ENCODE measurements at regions not wholly inside any gene's neighbourhood (a gene's known extent, or its start where the extent isn't known, plus 50 kb on each side); places are given as distances from the start of the nearest gene placed in this dataset.

- WGBS, 2 experiments (ENCODE audit: insufficient coverage in 2 of 2): no CpG with 5 or more reads among the region's 2 CpGs
- Histone ChIP-seq H3K4me1 (ENCODE audit: control insufficient read depth, insufficient read depth, low read length, poor library complexity, severe bottlenecking) (no peaks in the 10 kb centered on the region), H3K36me3 (ENCODE audit: control insufficient read depth, insufficient read depth, low read length) (no peaks in the 10 kb centered on the region), H3K9me3 (ENCODE audit: control insufficient read depth, low read length) (no peaks in the 10 kb centered on the region), H3K4me3 (ENCODE audit: extremely low read depth, insufficient read depth, low read length, poor library complexity, severe bottlenecking) (no peak overlapping the region), H3K27ac (ENCODE audit: low read depth, low read length, severe bottlenecking) (no peak overlapping the region)
Measured at GRCh38 chr13:22736768-22737092, 444.0 kb upstream of the SGCG start.

- no peaks in the 10 kb centered on the region for H3K9me3 ChIP-seq (ENCODE audit: control insufficient read depth, low read length)
- WGBS, 2 experiments (ENCODE audit: insufficient coverage in 2 of 2): no CpG with 5 or more reads among the region's 3 CpGs
Measured at GRCh38 chr13:22738357-22738756, 442.4 kb upstream of the SGCG start.

GRCh38 chr13:22740264-22740663, 440.5 kb upstream of the SGCG start:
- Histone ChIP-seq H3K27ac (ENCODE audit: low read depth, low read length, severe bottlenecking) (no peak overlapping the region), H3K4me1 (ENCODE audit: control insufficient read depth, insufficient read depth, low read length, poor library complexity, severe bottlenecking) (no peaks in the 10 kb centered on the region), H3K36me3 (ENCODE audit: control insufficient read depth, insufficient read depth, low read length) (no peaks in the 10 kb centered on the region), H3K9me3 (ENCODE audit: control insufficient read depth, low read length) (no peaks in the 10 kb centered on the region), H3K4me3 (ENCODE audit: extremely low read depth, insufficient read depth, low read length, poor library complexity, severe bottlenecking) (no peak overlapping the region)
- no CpG with 5 or more reads among the region's 3 CpGs for WGBS, 2 experiments (ENCODE audit: insufficient coverage in 2 of 2)

More at GRCh38 chr13:22738357-22738756, 442.4 kb upstream of the SGCG start:
- H3K4me1 ChIP-seq (ENCODE audit: control insufficient read depth, insufficient read depth, low read length, poor library complexity, severe bottlenecking): no peaks in the 10 kb centered on the region
- H3K27ac ChIP-seq (ENCODE audit: low read depth, low read length, severe bottlenecking): no peak overlapping the region
- H3K36me3 ChIP-seq (ENCODE audit: control insufficient read depth, insufficient read depth, low read length): no peaks in the 10 kb centered on the region
- no peak overlapping the region for H3K4me3 ChIP-seq (ENCODE audit: extremely low read depth, insufficient read depth, low read length, poor library complexity, severe bottlenecking)

GRCh38 chr13:22744688-22745452, 435.9 kb upstream of the SGCG start:
- H3K9me3 ChIP-seq (ENCODE audit: control insufficient read depth, low read length): no peaks in the 10 kb centered on the region
- WGBS, 2 experiments (ENCODE audit: insufficient coverage in 2 of 2): 91 to 93% methylated on average over 13 to 20 of the region's 24 CpGs
- no peaks in the 10 kb centered on the region for H3K4me1 ChIP-seq (ENCODE audit: control insufficient read depth, insufficient read depth, low read length, poor library complexity, severe bottlenecking)
- no peak overlapping the region for H3K27ac ChIP-seq (ENCODE audit: low read depth, low read length, severe bottlenecking)
- H3K36me3 ChIP-seq (ENCODE audit: control insufficient read depth, insufficient read depth, low read length): no peaks in the 10 kb centered on the region
- no peak overlapping the region for H3K4me3 ChIP-seq (ENCODE audit: extremely low read depth, insufficient read depth, low read length, poor library complexity, severe bottlenecking)

GRCh38 chr13:22748866-22749577, 431.8 kb upstream of the SGCG start:
- Histone ChIP-seq H3K4me3 (ENCODE audit: extremely low read depth, insufficient read depth, low read length, poor library complexity, severe bottlenecking) (no peak overlapping the region), H3K36me3 (ENCODE audit: control insufficient read depth, insufficient read depth, low read length) (no peaks in the 10 kb centered on the region), H3K4me1 (ENCODE audit: control insufficient read depth, insufficient read depth, low read length, poor library complexity, severe bottlenecking) (no peaks in the 10 kb centered on the region), H3K9me3 (ENCODE audit: control insufficient read depth, low read length) (peaks cover 3% of the 10 kb centered on the region), H3K27ac (ENCODE audit: low read depth, low read length, severe bottlenecking) (no peak overlapping the region)
- 90 to 100% methylated on average over 1 to 3 of the region's 5 CpGs for WGBS, 2 experiments (ENCODE audit: insufficient coverage in 2 of 2)

GRCh38 chr13:22749626-22750025, 431.2 kb upstream of the SGCG start:
- no peaks in the 10 kb centered on the region for H3K4me1 ChIP-seq (ENCODE audit: control insufficient read depth, insufficient read depth, low read length, poor library complexity, severe bottlenecking)
- H3K4me3 ChIP-seq (ENCODE audit: extremely low read depth, insufficient read depth, low read length, poor library complexity, severe bottlenecking): no peak overlapping the region
- no peaks in the 10 kb centered on the region for H3K36me3 ChIP-seq (ENCODE audit: control insufficient read depth, insufficient read depth, low read length)
- no CpG with 5 or more reads among the region's 1 CpG for WGBS, 2 experiments (ENCODE audit: insufficient coverage in 2 of 2)
- H3K9me3 ChIP-seq (ENCODE audit: control insufficient read depth, low read length): peaks cover 3% of the 10 kb centered on the region
- no peak overlapping the region for H3K27ac ChIP-seq (ENCODE audit: low read depth, low read length, severe bottlenecking)

GRCh38 chr13:22757530-22758120, 423.2 kb upstream of the SGCG start:
- Histone ChIP-seq H3K4me3 (ENCODE audit: extremely low read depth, insufficient read depth, low read length, poor library complexity, severe bottlenecking) (no peak overlapping the region), H3K9me3 (ENCODE audit: control insufficient read depth, low read length) (peaks cover 3% of the 10 kb centered on the region), H3K27ac (ENCODE audit: low read depth, low read length, severe bottlenecking) (no peak overlapping the region), H3K36me3 (ENCODE audit: control insufficient read depth, insufficient read depth, low read length) (no peaks in the 10 kb centered on the region), H3K4me1 (ENCODE audit: control insufficient read depth, insufficient read depth, low read length, poor library complexity, severe bottlenecking) (no peaks in the 10 kb centered on the region)
- WGBS, 2 experiments (ENCODE audit: insufficient coverage in 2 of 2): no CpG with 5 or more reads among the region's 3 CpGs

GRCh38 chr13:22758245-22758644, 422.5 kb upstream of the SGCG start:
- no peaks in the 10 kb centered on the region for H3K36me3 ChIP-seq (ENCODE audit: control insufficient read depth, insufficient read depth, low read length)
- H3K27ac ChIP-seq (ENCODE audit: low read depth, low read length, severe bottlenecking): no peak overlapping the region
- no peak overlapping the region for H3K4me3 ChIP-seq (ENCODE audit: extremely low read depth, insufficient read depth, low read length, poor library complexity, severe bottlenecking)
- no peaks in the 10 kb centered on the region for H3K4me1 ChIP-seq (ENCODE audit: control insufficient read depth, insufficient read depth, low read length, poor library complexity, severe bottlenecking)
- peaks cover 3% of the 10 kb centered on the region for H3K9me3 ChIP-seq (ENCODE audit: control insufficient read depth, low read length)
- 56 to 82% methylated on average over 2 to 3 of the region's 4 CpGs for WGBS, 2 experiments (ENCODE audit: insufficient coverage in 2 of 2)

- H3K36me3 ChIP-seq (ENCODE audit: control insufficient read depth, insufficient read depth, low read length): no peaks in the 10 kb centered on the region
- H3K4me3 ChIP-seq (ENCODE audit: extremely low read depth, insufficient read depth, low read length, poor library complexity, severe bottlenecking): no peak overlapping the region
- H3K4me1 ChIP-seq (ENCODE audit: control insufficient read depth, insufficient read depth, low read length, poor library complexity, severe bottlenecking): no peaks in the 10 kb centered on the region
- WGBS, 2 experiments (ENCODE audit: insufficient coverage in 2 of 2): 94 to 96% methylated on average over 4 to 5 of the region's 5 CpGs
- no peaks in the 10 kb centered on the region for H3K9me3 ChIP-seq (ENCODE audit: control insufficient read depth, low read length)
- no peak overlapping the region for H3K27ac ChIP-seq (ENCODE audit: low read depth, low read length, severe bottlenecking)
Measured at GRCh38 chr13:22761709-22762108, 419.1 kb upstream of the SGCG start.

- H3K27ac ChIP-seq (ENCODE audit: low read depth, low read length, severe bottlenecking): no peak overlapping the region
- no peaks in the 10 kb centered on the region for H3K36me3 ChIP-seq (ENCODE audit: control insufficient read depth, insufficient read depth, low read length)
- WGBS, 2 experiments (ENCODE audit: insufficient coverage in 2 of 2): 71 to 94% methylated on average over 1 to 2 of the region's 3 CpGs
- no peak overlapping the region for H3K4me3 ChIP-seq (ENCODE audit: extremely low read depth, insufficient read depth, low read length, poor library complexity, severe bottlenecking)
- H3K4me1 ChIP-seq (ENCODE audit: control insufficient read depth, insufficient read depth, low read length, poor library complexity, severe bottlenecking): no peaks in the 10 kb centered on the region
- no peaks in the 10 kb centered on the region for H3K9me3 ChIP-seq (ENCODE audit: control insufficient read depth, low read length)
Measured at GRCh38 chr13:22765547-22765946, 415.2 kb upstream of the SGCG start.

GRCh38 chr13:22770891-22771290, 409.9 kb upstream of the SGCG start:
- 89 to 96% methylated on average over 23 of the region's 23 CpGs for WGBS, 2 experiments (ENCODE audit: insufficient coverage in 2 of 2)
- H3K27ac ChIP-seq (ENCODE audit: low read depth, low read length, severe bottlenecking): no peak overlapping the region
- no peaks in the 10 kb centered on the region for H3K9me3 ChIP-seq (ENCODE audit: control insufficient read depth, low read length)
- no peaks in the 10 kb centered on the region for H3K36me3 ChIP-seq (ENCODE audit: control insufficient read depth, insufficient read depth, low read length)
- no peaks in the 10 kb centered on the region for H3K4me1 ChIP-seq (ENCODE audit: control insufficient read depth, insufficient read depth, low read length, poor library complexity, severe bottlenecking)
- no peak overlapping the region for H3K4me3 ChIP-seq (ENCODE audit: extremely low read depth, insufficient read depth, low read length, poor library complexity, severe bottlenecking)

Measured in mesodermal cell (in vitro differentiated cells).